HG03064 (cell line): ENCODE measurements at regions not wholly inside any gene's neighbourhood (a gene's known extent, or its start where the extent isn't known, plus 50 kb on each side); places are given as distances from the start of the nearest gene placed in this dataset.
"Not testable (repeated sequence)": the region's sequence is repeated elsewhere in the genome, so short reads cannot be mapped to it uniquely, and the experiment has no call there.

Experiments used
- ATAC-seq: cut with Tn5 transposase; IDR thresholded peaks from one replicate; pipeline ENCODE4 v1.9.1; 2021; ENCODE audit warnings: low read depth; ENCODE audit not compliant: unreplicated experiment

- ATAC-seq: not testable (repeated sequence)
Measured at GRCh38 chr4:189667386-189667785, 273.3 kb upstream of the FRG1 start.

GRCh38 chr4:189697675-189698245, 242.9 kb upstream of the FRG1 start:
- not testable (repeated sequence) for ATAC-seq

- ATAC-seq: not testable (repeated sequence)
Measured at GRCh38 chr4:189703000-189703399, 237.7 kb upstream of the FRG1 start.

GRCh38 chr4:189706821-189707220, 233.9 kb upstream of the FRG1 start:
- not testable (repeated sequence) for ATAC-seq

- ATAC-seq: not testable (repeated sequence)
Measured at GRCh38 chr4:189707227-189707626, 233.4 kb upstream of the FRG1 start.

- ATAC-seq: not testable (repeated sequence)
Measured at GRCh38 chr4:189711956-189712355, 228.7 kb upstream of the FRG1 start.

GRCh38 chr4:189721016-189721993, 219.4 kb upstream of the FRG1 start:
- not testable (repeated sequence) for ATAC-seq

GRCh38 chr4:189722324-189723003, 218.2 kb upstream of the FRG1 start:
- ATAC-seq: not testable (repeated sequence)

- ATAC-seq: not testable (repeated sequence)
Measured at GRCh38 chr4:189727982-189728638, 212.6 kb upstream of the FRG1 start.

- ATAC-seq: not testable (repeated sequence)
Measured at GRCh38 chr4:189731989-189732388, 208.7 kb upstream of the FRG1 start.

- not testable (repeated sequence) for ATAC-seq
Measured at GRCh38 chr4:189733507-189733906, 207.2 kb upstream of the FRG1 start.

- ATAC-seq: not testable (repeated sequence)
Measured at GRCh38 chr4:189734648-189735267, 205.9 kb upstream of the FRG1 start.

- ATAC-seq: not testable (repeated sequence)
Measured at GRCh38 chr4:189736656-189737055, 204.0 kb upstream of the FRG1 start.

- ATAC-seq: not testable (repeated sequence)
Measured at GRCh38 chr4:189740118-189740517, 200.6 kb upstream of the FRG1 start.

GRCh38 chr4:189740873-189741272, 199.8 kb upstream of the FRG1 start:
- ATAC-seq: no peak

- not testable (repeated sequence) for ATAC-seq
Measured at GRCh38 chr4:189753092-189753491, 187.6 kb upstream of the FRG1 start.

- ATAC-seq: no peak
Measured at GRCh38 chr4:189763583-189763982, 177.1 kb upstream of the FRG1 start.

GRCh38 chr4:189765301-189765700, 175.4 kb upstream of the FRG1 start:
- ATAC-seq: no peak

GRCh38 chr4:189765736-189766135, 174.9 kb upstream of the FRG1 start:
- no peak for ATAC-seq

GRCh38 chr4:189767941-189768340, 172.7 kb upstream of the FRG1 start:
- ATAC-seq: no peak
